ENCODE measurements at regions not wholly inside any gene's neighbourhood (a gene's known extent, or its start where the extent isn't known, plus 50 kb on each side); places are given as distances from the start of the nearest gene placed in this dataset.

- TF ChIP-seq EZH2 (IDR thresholded peaks at IDR 0.05; ENCODE audit: borderline replicate concordance, low read length) (no peak), CTCF (conservative IDR thresholded peaks at IDR 0.05 in 1 of 2, IDR thresholded peaks at IDR 0.05 in 1 of 2; ENCODE audit: extremely low read depth in 1 of 2, insufficient read depth in 1 of 2, low read depth in 1 of 2, low read length in 2 of 2) (no peak)
These were observed 65.2 kb upstream of the PAPPA start for GRCh38 chr9:116088396-116088795.

All from mammary epithelial cell (primary cell).